SU-DHL-6 (cell line): ENCODE measurements at regions not wholly inside any gene's neighbourhood (a gene's known extent, or its start where the extent isn't known, plus 50 kb on each side); places are given as distances from the start of the nearest gene placed in this dataset.
"Not testable (repeated sequence)": the region's sequence is repeated elsewhere in the genome, so short reads cannot be mapped to it uniquely, and the experiment has no call there.

Experiments
- EZH2phosphoT487 ChIP-seq: fragments of 200-600 bp; sonication (generic), shearing (Covaris generic); conservative IDR thresholded peaks from 2 replicates; pipeline ENCODE4 v1.6.1; 2018; ENCODE audit warnings: mild to moderate bottlenecking, antibody characterized with exemption, low read length, moderate library complexity, mixed read lengths
- TF ChIP-seq, protein P1 (sequence below): fragments of 200-600 bp; sonication (generic); IDR thresholded peaks from one replicate; pipeline ENCODE4 v1.5.1; 2017; ENCODE audit warnings: antibody characterized with exemption, mild to moderate bottlenecking, low read length, moderate library complexity; ENCODE audit not compliant: insufficient read depth, poor library complexity, severe bottlenecking

DNA sequence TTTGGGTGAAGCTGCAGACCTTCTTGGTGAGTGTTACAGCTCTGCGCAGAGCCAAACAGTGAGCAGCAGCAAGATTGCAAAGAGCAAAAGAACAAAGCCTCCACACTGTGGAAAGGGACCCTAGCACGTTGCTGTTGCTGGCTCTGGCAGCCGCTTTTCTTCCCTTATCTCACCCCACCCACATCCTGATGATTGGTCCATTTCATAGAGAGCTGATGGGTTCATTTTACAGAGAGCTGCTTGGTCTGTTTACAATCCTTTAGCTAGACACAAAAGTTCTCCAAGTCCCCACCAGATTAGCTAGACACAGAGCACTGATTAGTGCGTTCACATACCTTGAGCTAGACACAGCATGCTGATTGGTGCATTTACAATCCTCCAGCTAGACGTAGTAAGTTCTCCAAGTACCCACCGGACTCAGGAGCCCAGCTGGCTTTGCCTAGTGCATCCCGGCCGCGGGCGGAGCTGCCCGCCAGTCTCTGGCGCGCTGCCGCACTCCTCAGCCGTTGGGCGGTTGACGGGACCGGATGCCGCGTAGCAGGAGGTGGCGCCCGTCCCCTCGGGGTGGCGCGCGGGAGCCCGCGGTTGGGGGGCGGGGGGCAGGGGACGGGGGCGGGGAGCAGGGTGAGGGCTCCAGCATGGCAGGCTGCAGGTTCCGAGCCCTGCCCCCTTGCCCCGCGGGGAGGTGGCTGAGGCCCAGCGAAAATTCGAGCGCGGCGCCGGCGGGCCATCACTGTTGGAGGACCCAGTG, 201.4 kb upstream of the C1QTNF3 start:
- TF ChIP-seq, protein P1, sequence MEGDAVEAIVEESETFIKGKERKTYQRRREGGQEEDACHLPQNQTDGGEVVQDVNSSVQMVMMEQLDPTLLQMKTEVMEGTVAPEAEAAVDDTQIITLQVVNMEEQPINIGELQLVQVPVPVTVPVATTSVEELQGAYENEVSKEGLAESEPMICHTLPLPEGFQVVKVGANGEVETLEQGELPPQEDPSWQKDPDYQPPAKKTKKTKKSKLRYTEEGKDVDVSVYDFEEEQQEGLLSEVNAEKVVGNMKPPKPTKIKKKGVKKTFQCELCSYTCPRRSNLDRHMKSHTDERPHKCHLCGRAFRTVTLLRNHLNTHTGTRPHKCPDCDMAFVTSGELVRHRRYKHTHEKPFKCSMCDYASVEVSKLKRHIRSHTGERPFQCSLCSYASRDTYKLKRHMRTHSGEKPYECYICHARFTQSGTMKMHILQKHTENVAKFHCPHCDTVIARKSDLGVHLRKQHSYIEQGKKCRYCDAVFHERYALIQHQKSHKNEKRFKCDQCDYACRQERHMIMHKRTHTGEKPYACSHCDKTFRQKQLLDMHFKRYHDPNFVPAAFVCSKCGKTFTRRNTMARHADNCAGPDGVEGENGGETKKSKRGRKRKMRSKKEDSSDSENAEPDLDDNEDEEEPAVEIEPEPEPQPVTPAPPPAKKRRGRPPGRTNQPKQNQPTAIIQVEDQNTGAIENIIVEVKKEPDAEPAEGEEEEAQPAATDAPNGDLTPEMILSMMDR: not testable (repeated sequence)
- TF ChIP-seq EZH2phosphoT487: not testable (repeated sequence)
